IMR-90 (cell line): ENCODE measurements at regions not wholly inside any gene's neighbourhood (a gene's known extent, or its start where the extent isn't known, plus 50 kb on each side); places are given as distances from the start of the nearest gene placed in this dataset.

Experiments
- ATAC-seq: fragments of 200-7000 bp; cut with Tn5 transposase; 2 replicates; pipeline ENCODE4 v1.9.1; 2020; ENCODE audit warnings: low read depth, mild to moderate bottlenecking, moderate library complexity
- BruUV-seq: library from RNA; stranded (reverse); fragments of 400-500 nt; replicated peaks from 2 replicates; lab custom pipeline; 2021; lab: Mats Ljungman, UMichigan
- CTCF ChIA-PET: fragments of 300-600 bp; formaldehyde crosslinking; extraction: SDS; loops from one replicate; lab custom pipeline; 2021; ENCODE audit warnings: antibody characterized with exemption; lab: Yijun Ruan, JAX
- POLR2A ChIA-PET: fragments of 300-600 bp; sonication (Branson Sonifier 250); formaldehyde crosslinking; loops from one replicate; lab custom pipeline; 2022; ENCODE audit warnings: antibody characterized with exemption; ENCODE audit not compliant: unreplicated experiment; lab: Charles Lee
- DNase-seq: peaks from one replicate; pipeline ENCODE4 v3.0.0; 2013
- H2AFZ ChIP-seq: replicated peaks from 2 replicates; pipeline ENCODE3; 2013; ENCODE audit warnings: low read length, mild to moderate bottlenecking; ENCODE audit not compliant: poor library complexity
- H2AK5ac ChIP-seq: 2 replicates; pipeline ENCODE4 v1.6.1; 2013; ENCODE audit warnings: low read depth, low read length, inconsistent platforms
- H2AK9ac ChIP-seq: replicated peaks from 2 replicates; pipeline ENCODE3; 2013; ENCODE audit warnings: mild to moderate bottlenecking, low read depth, low read length, moderate library complexity; ENCODE audit not compliant: poor library complexity
- H2BK120ac ChIP-seq: 2 replicates; pipeline ENCODE4 v1.6.1; 2013; ENCODE audit warnings: low read depth, low read length, inconsistent platforms
- H2BK15ac ChIP-seq: 3 replicates; pipeline ENCODE4 v1.6.1; 2013; ENCODE audit warnings: low read depth, low read length, inconsistent platforms
- H2BK20ac ChIP-seq: 2 replicates; pipeline ENCODE4 v1.6.1; 2013; ENCODE audit warnings: low read depth, mild to moderate bottlenecking, inconsistent platforms, low read length, moderate library complexity
- H2BK5ac ChIP-seq: 2 replicates; pipeline ENCODE4 v1.6.1; 2013; ENCODE audit warnings: mild to moderate bottlenecking, low read depth, low read length, inconsistent platforms; ENCODE audit not compliant: poor library complexity, severe bottlenecking
- H3K14ac ChIP-seq: replicated peaks from 2 replicates; pipeline ENCODE4 v1.6.1; 2013; ENCODE audit warnings: low read depth, low read length, inconsistent platforms
- H3K18ac ChIP-seq: 2 replicates; pipeline ENCODE4 v1.6.1; 2013; ENCODE audit warnings: low read depth, low read length, control low read depth
- H3K23ac ChIP-seq: 2 replicates; pipeline ENCODE4 v1.6.1; 2013; ENCODE audit warnings: low read depth, low read length, inconsistent platforms
- H3K27ac ChIP-seq: 2 replicates; pipeline ENCODE4 v1.5.1; 2013; ENCODE audit warnings: mild to moderate bottlenecking, control low read depth, low read length; ENCODE audit not compliant: insufficient read depth
- H3K27me3 ChIP-seq: 2 replicates; pipeline ENCODE4 v1.6.1; 2013; ENCODE audit warnings: low read length; ENCODE audit not compliant: control insufficient read depth, insufficient read depth
- H3K36me3 ChIP-seq: 2 replicates; pipeline ENCODE4 v1.6.1; 2013; ENCODE audit warnings: low read length, mixed read lengths; ENCODE audit not compliant: control insufficient read depth, insufficient read depth
- H3K4ac ChIP-seq: 2 replicates; pipeline ENCODE4 v1.6.1; 2013; ENCODE audit warnings: low read depth, low read length, inconsistent platforms
- H3K4me1 ChIP-seq: 2 replicates; pipeline ENCODE4 v1.6.1; 2013; ENCODE audit warnings: low read length, mixed read lengths; ENCODE audit not compliant: control insufficient read depth, insufficient read depth
- H3K4me2 ChIP-seq: 2 replicates; pipeline ENCODE4 v1.6.1; 2013; ENCODE audit warnings: low read depth, mild to moderate bottlenecking, control low read depth, low read length, moderate library complexity
- H3K4me3 ChIP-seq: 2 replicates; pipeline ENCODE4 v1.5.1; 2013; ENCODE audit warnings: low read depth, mild to moderate bottlenecking, control low read depth, low read length, moderate library complexity; ENCODE audit not compliant: insufficient read depth
- H3K56ac ChIP-seq: 2 replicates; pipeline ENCODE4 v1.6.1; 2013; ENCODE audit warnings: low read length, inconsistent platforms; ENCODE audit not compliant: insufficient read depth; ENCODE audit errors: extremely low read depth
- H3K79me1 ChIP-seq, 2 experiments: 2 replicates each; pipeline ENCODE4 v1.6.1; 2013; ENCODE audit warnings: low read length in 2 of 2, inconsistent platforms in 1 of 2, low read depth in 1 of 2
- H3K9ac ChIP-seq: 2 replicates; pipeline ENCODE4 v1.6.1; 2013; ENCODE audit warnings: low read depth, low read length, control low read depth
- H3K9me1 ChIP-seq: 2 replicates; pipeline ENCODE4 v1.6.1; 2013; ENCODE audit warnings: low read length, inconsistent platforms; ENCODE audit not compliant: insufficient read depth
- H3K9me3 ChIP-seq: 2 replicates; pipeline ENCODE4 v1.6.1; 2013; ENCODE audit warnings: low read length; ENCODE audit not compliant: control insufficient read depth, insufficient read depth
- H4K20me1 ChIP-seq: 2 replicates; pipeline ENCODE4 v1.6.1; 2013; ENCODE audit warnings: low read length, inconsistent platforms; ENCODE audit not compliant: insufficient read depth
- H4K5ac ChIP-seq: 2 replicates; pipeline ENCODE4 v1.6.1; 2013; ENCODE audit warnings: mild to moderate bottlenecking, low read depth, low read length, control low read depth
- H4K8ac ChIP-seq, 2 experiments: 2 replicates each; pipeline ENCODE4 v1.6.1; 2013; ENCODE audit warnings: low read depth in 2 of 2, low read length in 2 of 2, control low read depth in 1 of 2, inconsistent platforms in 1 of 2
- H4K91ac ChIP-seq: 2 replicates; pipeline ENCODE4 v1.6.1; 2013; ENCODE audit warnings: low read depth, low read length, inconsistent platforms; ENCODE audit not compliant: insufficient read depth
- BHLHE40 ChIP-seq: fragments of 150-350 bp; IDR thresholded peaks from 2 replicates; pipeline ENCODE4 v1.6.1; 2016; ENCODE audit warnings: mild to moderate bottlenecking, low read depth, low read length
- CEBPB ChIP-seq: IDR thresholded peaks from 2 replicates; pipeline ENCODE4 v1.6.1; 2012; ENCODE audit warnings: low read depth, low read length, improper control_type of control experiment
- CHD1 ChIP-seq: IDR thresholded peaks from 2 replicates; pipeline ENCODE4 v1.6.1; 2012; ENCODE audit warnings: low read depth, low read length, improper control_type of control experiment
- FOS ChIP-seq: fragments of 150-350 bp; IDR thresholded peaks from 2 replicates; pipeline ENCODE4 v1.6.1; 2016; ENCODE audit warnings: low read depth, low read length
- MAFK ChIP-seq: IDR thresholded peaks from 2 replicates; pipeline ENCODE4 v1.6.1; 2012; ENCODE audit warnings: low read depth, low read length, improper control_type of control experiment
- MAZ ChIP-seq: IDR thresholded peaks from 2 replicates; pipeline ENCODE4 v1.6.1; 2012; ENCODE audit warnings: low read depth, mild to moderate bottlenecking, low read length, improper control_type of control experiment, moderate library complexity, borderline replicate concordance
- MXI1 ChIP-seq: IDR thresholded peaks from 2 replicates; pipeline ENCODE4 v1.6.1; 2012; ENCODE audit warnings: low read depth, mild to moderate bottlenecking, low read length, moderate library complexity, borderline replicate concordance
- NFE2L2 ChIP-seq: fragments of 150-350 bp; IDR thresholded peaks from 2 replicates; pipeline ENCODE4 v1.6.1; 2016; ENCODE audit warnings: low read depth, mild to moderate bottlenecking, low read length
- POLR2A ChIP-seq: IDR thresholded peaks from 2 replicates; pipeline ENCODE4 v1.6.1; 2012; ENCODE audit warnings: mild to moderate bottlenecking, low read depth, low read length
- RAD21 ChIP-seq: IDR thresholded peaks from 2 replicates; pipeline ENCODE4 v1.6.1; 2012; ENCODE audit warnings: low read length, improper control_type of control experiment
- RCOR1 ChIP-seq: IDR thresholded peaks from 2 replicates; pipeline ENCODE4 v1.6.1; 2012; ENCODE audit warnings: mild to moderate bottlenecking, low read length, improper control_type of control experiment; ENCODE audit not compliant: insufficient replicate concordance
- RFX5 ChIP-seq: IDR thresholded peaks from 2 replicates; pipeline ENCODE4 v1.8.0; 2012; ENCODE audit warnings: low read depth, mild to moderate bottlenecking, low read length, moderate library complexity
- SMC3 ChIP-seq: fragments of 150-350 bp; IDR thresholded peaks from 2 replicates; pipeline ENCODE4 v1.6.1; 2016; ENCODE audit warnings: low read depth, mild to moderate bottlenecking, antibody characterized with exemption, low read length, moderate library complexity
- WGBS, 2 experiments: methylation state at CpG; one replicate each; pipeline versions ENCODE4 v1.1.5 to v1.1.7; 2013; ENCODE audit warnings: missing lambda C conversion rate in 2 of 2; ENCODE audit not compliant: insufficient read length in 1 of 2; ENCODE audit errors: extremely low coverage in 2 of 2; 5-methylcytosine and 5-hydroxymethylcytosine counted together
- dilution Hi-C: fragments of 300-500 bp; cut with HindIII; formaldehyde crosslinking; loops from one replicate; pipeline ENCODE4 v1.14.3; 2018; ENCODE audit warnings: low sequenced_read_pairs; ENCODE audit not compliant: unreplicated experiment
- in situ Hi-C: fragments of 300-500 bp; cut with MboI; formaldehyde crosslinking; loops from 3 replicates; pipeline ENCODE4 v1.14.3; 2019; ENCODE audit warnings: low sequenced_read_pairs, inconsistent platforms, mixed read lengths
- intact Hi-C: fragments of 100-400 bp; cut with micrococcal nuclease; formaldehyde crosslinking; loops from 2 replicates; pipeline ENCODE4 v1.10.0; 2022
- TF ChIP-seq, protein P1 (sequence below): fragments of 150-350 bp; IDR thresholded peaks from 2 replicates; pipeline ENCODE4 v1.6.1; 2017; ENCODE audit warnings: mild to moderate bottlenecking, antibody characterized with exemption, low read length, low read depth
- TF ChIP-seq, protein P2 (sequence below): fragments of 150-350 bp; IDR thresholded peaks from 2 replicates; pipeline ENCODE4 v1.6.1; 2016; ENCODE audit warnings: low read depth, mild to moderate bottlenecking, low read length, moderate library complexity, borderline replicate concordance
- TF ChIP-seq, protein P3 (sequence below): conservative IDR thresholded peaks from 2 replicates; pipeline ENCODE4 v1.5.1; 2012; ENCODE audit warnings: mild to moderate bottlenecking, low read depth, low read length, improper control_type of control experiment

DNA sequence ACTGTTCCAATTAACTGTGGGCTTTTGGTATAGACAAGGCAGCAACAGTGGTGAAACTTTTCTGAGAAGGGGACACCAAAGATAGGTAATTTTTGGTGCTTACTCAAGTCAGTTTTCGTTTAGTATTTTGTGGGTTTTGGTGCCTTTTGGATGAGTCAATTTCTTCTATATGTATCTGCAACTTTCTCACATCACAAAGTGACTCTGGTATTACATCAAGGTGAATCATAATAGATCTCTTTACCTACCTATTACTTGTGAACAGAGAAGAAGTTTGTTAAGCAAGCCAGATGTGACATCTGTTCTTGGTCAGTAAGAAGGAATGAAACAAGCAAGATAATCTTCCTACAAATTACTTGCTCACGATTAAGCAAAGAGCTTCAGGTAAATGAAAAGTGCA lies 732.4 kb upstream of the DPPA4 start:
- in situ Hi-C loops: no loop called here
- Histone ChIP-seq H2AK5ac (no peak overlapping the region), H2BK120ac (no peak overlapping the region), H3K4me2 (no peak overlapping the region), H3K79me1 (no peaks in the 10 kb centered on the region), H2BK5ac (no peak overlapping the region), H3K27me3 (no peaks in the 10 kb centered on the region), H3K4me1 (no peaks in the 10 kb centered on the region), H3K9me3 (peaks cover 4% of the 10 kb centered on the region; the same call in 1 of the 2 replicates), H4K5ac (no peak overlapping the region), H3K27ac (no peak overlapping the region), H3K23ac (no peak overlapping the region), H3K14ac (no peak overlapping the region), H2AK9ac (no peak overlapping the region), H2AFZ (no peak overlapping the region), H3K4me3 (no peak overlapping the region), H3K4ac (no peak overlapping the region), H3K36me3 (no peaks in the 10 kb centered on the region), H3K9me1 (no peaks in the 10 kb centered on the region), H4K8ac (no peak overlapping the region), H3K18ac (no peak overlapping the region), H2BK20ac (no peak overlapping the region), H4K20me1 (no peaks in the 10 kb centered on the region), H3K9ac (no peak overlapping the region), H2BK15ac (no peak overlapping the region), H3K56ac (no peak overlapping the region), H4K91ac (no peak overlapping the region)
- TF ChIP-seq MXI1 (no peak), SMC3 (no peak), FOS (no peak), POLR2A (no peak), NFE2L2 (no peak), RAD21 (no peak), CEBPB (no peak), MAZ (no peak), CHD1 (no peak), RCOR1 (no peak), MAFK (no peak), BHLHE40 (no peak), RFX5 (no peak)
- TF ChIP-seq, protein P1, sequence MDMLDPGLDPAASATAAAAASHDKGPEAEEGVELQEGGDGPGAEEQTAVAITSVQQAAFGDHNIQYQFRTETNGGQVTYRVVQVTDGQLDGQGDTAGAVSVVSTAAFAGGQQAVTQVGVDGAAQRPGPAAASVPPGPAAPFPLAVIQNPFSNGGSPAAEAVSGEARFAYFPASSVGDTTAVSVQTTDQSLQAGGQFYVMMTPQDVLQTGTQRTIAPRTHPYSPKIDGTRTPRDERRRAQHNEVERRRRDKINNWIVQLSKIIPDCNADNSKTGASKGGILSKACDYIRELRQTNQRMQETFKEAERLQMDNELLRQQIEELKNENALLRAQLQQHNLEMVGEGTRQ: no peak
- TF ChIP-seq, protein P2, sequence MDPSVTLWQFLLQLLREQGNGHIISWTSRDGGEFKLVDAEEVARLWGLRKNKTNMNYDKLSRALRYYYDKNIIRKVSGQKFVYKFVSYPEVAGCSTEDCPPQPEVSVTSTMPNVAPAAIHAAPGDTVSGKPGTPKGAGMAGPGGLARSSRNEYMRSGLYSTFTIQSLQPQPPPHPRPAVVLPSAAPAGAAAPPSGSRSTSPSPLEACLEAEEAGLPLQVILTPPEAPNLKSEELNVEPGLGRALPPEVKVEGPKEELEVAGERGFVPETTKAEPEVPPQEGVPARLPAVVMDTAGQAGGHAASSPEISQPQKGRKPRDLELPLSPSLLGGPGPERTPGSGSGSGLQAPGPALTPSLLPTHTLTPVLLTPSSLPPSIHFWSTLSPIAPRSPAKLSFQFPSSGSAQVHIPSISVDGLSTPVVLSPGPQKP: no peak
- TF ChIP-seq, protein P3, sequence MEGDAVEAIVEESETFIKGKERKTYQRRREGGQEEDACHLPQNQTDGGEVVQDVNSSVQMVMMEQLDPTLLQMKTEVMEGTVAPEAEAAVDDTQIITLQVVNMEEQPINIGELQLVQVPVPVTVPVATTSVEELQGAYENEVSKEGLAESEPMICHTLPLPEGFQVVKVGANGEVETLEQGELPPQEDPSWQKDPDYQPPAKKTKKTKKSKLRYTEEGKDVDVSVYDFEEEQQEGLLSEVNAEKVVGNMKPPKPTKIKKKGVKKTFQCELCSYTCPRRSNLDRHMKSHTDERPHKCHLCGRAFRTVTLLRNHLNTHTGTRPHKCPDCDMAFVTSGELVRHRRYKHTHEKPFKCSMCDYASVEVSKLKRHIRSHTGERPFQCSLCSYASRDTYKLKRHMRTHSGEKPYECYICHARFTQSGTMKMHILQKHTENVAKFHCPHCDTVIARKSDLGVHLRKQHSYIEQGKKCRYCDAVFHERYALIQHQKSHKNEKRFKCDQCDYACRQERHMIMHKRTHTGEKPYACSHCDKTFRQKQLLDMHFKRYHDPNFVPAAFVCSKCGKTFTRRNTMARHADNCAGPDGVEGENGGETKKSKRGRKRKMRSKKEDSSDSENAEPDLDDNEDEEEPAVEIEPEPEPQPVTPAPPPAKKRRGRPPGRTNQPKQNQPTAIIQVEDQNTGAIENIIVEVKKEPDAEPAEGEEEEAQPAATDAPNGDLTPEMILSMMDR: no peak
- ATAC-seq (no peak), DNase-seq (peak; percentile 45)
- intact Hi-C loops: no loop called here
- dilution Hi-C loops: no loop called here
- no CpG with 5 or more reads among the region's 2 CpGs for WGBS, 2 experiments
- no TSS peak for BruUV-seq
- CTCF ChIA-PET: no interaction called here
- POLR2A ChIA-PET: no interaction called here
